Lung (tissue), 11 donors: ENCODE measurements at regions not wholly inside any gene's neighbourhood (a gene's known extent, or its start where the extent isn't known, plus 50 kb on each side); places are given as distances from the start of the nearest gene placed in this dataset.
A peak's percentile ranks its signal among the peaks of the same experiment; 100 is the strongest.

ENCODE experiments used
- ATAC-seq: fragments of 200-7000 bp; cut with Tn5 transposase; one replicate; pipeline ENCODE4 v1.9.1; 2020; ENCODE audit warnings: moderate number of reproducible peaks; ENCODE audit not compliant: insufficient read depth, low FRiP score
- DNase-seq, 3 donors: peaks; one replicate each; pipeline ENCODE4 v3.0.0-alpha.2; 2013 to 2017
- H3K27ac ChIP-seq, 2 donors: one replicate each; pipeline ENCODE4 v1.5.1; 2013; ENCODE audit warnings: mild to moderate bottlenecking in 2 of 2, moderate library complexity in 2 of 2, control low read depth in 1 of 2, inconsistent platforms in 1 of 2, low read depth in 1 of 2, low read length in 1 of 2
- H3K27me3 ChIP-seq, 3 donors: one replicate each; pipeline ENCODE4 v1.5.1; 2013; ENCODE audit warnings: low read length in 2 of 3; ENCODE audit not compliant: control insufficient read depth in 3 of 3, insufficient read depth in 3 of 3
- H3K36me3 ChIP-seq, 4 donors: one replicate each; pipeline ENCODE4 v1.5.1; 2013; ENCODE audit warnings: low read length in 4 of 4, mild to moderate bottlenecking in 1 of 4, moderate library complexity in 1 of 4; ENCODE audit not compliant: control insufficient read depth in 4 of 4, insufficient read depth in 4 of 4
- H3K4me1 ChIP-seq, 5 donors: one replicate each; pipeline ENCODE4 v1.5.1; 2013; ENCODE audit warnings: low read length in 5 of 5, mild to moderate bottlenecking in 2 of 5, moderate library complexity in 1 of 5; ENCODE audit not compliant: control insufficient read depth in 5 of 5, insufficient read depth in 5 of 5
- H3K4me3 ChIP-seq: one replicate; pipeline ENCODE4 v1.5.1; 2013; ENCODE audit warnings: mild to moderate bottlenecking, control low read depth, moderate library complexity
- H3K9ac ChIP-seq, 2 donors: one replicate each; pipeline ENCODE4 v1.5.1; 2013; ENCODE audit warnings: low read length in 2 of 2, control low read depth in 1 of 2; ENCODE audit not compliant: insufficient read depth in 1 of 2
- H3K9me3 ChIP-seq, 4 donors: one replicate each; pipeline ENCODE4 v1.5.1; 2013; ENCODE audit warnings: low read length in 3 of 4, mild to moderate bottlenecking in 1 of 4, moderate library complexity in 1 of 4; ENCODE audit not compliant: control insufficient read depth in 4 of 4, insufficient read depth in 3 of 4
- WGBS, 2 donors: extraction: QIAGEN DNeasy Blood & Tissue Kit; methylation state at CpG; one replicate each; pipeline ENCODE4 v1.1.7; 2013; 5-methylcytosine and 5-hydroxymethylcytosine counted together
- TF ChIP-seq, protein P1 (sequence below): IDR thresholded peaks from 2 replicates; pipeline ENCODE4 v1.5.1; 2012; ENCODE audit warnings: mild to moderate bottlenecking; ENCODE audit errors: control extremely low read depth, extremely low read depth
- donor health status: control.
- donor health status: control.
- donor health status: Bipolar disorder and iron deficiency.
- donor health status: healthy.
- donor health status: DM: yes; HTN: yes; CAD: no.

DNA sequence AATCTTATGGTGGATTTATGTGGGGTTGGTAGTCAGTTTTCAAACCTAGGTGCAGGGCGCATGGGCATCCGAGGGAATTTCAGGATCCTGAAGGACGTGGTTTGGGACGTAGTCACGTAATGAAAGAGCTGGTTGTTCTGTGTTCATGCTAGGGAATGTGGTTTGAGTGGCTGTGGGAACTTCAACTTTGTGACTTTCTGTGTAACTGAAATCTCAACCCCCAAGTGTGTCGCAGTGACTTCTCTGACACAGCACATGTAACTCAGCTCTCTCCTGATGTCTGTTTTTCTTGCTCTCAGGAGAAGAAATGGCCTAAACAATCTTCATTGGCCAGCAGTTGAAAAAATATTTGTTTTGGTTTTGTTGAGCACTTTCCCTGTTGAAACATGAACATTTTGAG, 199.0 kb downstream of the PTEN start:
- ATAC-seq = no peak
- Histone ChIP-seq H3K27me3 (no peaks in the 10 kb centered on the region), H3K4me1 (peaks cover 8 to 48% (median 27%) of the 10 kb centered on the region in 5 donors), H3K9me3 (no peaks in the 10 kb centered on the region), H3K36me3 (no peaks in the 10 kb centered on the region), H3K9ac (no peak overlapping the region), H3K27ac (peak overlapping the region; percentile 11 to 84), H3K4me3 (no peak overlapping the region)
- TF ChIP-seq, protein P1, sequence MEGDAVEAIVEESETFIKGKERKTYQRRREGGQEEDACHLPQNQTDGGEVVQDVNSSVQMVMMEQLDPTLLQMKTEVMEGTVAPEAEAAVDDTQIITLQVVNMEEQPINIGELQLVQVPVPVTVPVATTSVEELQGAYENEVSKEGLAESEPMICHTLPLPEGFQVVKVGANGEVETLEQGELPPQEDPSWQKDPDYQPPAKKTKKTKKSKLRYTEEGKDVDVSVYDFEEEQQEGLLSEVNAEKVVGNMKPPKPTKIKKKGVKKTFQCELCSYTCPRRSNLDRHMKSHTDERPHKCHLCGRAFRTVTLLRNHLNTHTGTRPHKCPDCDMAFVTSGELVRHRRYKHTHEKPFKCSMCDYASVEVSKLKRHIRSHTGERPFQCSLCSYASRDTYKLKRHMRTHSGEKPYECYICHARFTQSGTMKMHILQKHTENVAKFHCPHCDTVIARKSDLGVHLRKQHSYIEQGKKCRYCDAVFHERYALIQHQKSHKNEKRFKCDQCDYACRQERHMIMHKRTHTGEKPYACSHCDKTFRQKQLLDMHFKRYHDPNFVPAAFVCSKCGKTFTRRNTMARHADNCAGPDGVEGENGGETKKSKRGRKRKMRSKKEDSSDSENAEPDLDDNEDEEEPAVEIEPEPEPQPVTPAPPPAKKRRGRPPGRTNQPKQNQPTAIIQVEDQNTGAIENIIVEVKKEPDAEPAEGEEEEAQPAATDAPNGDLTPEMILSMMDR = no peak
- DNase-seq = peak in 2 of 3 donors; percentile 57 to 82
- 27 to 35% methylated on average over 6 of the region's 6 CpGs for WGBS, 2 donors

DNA sequence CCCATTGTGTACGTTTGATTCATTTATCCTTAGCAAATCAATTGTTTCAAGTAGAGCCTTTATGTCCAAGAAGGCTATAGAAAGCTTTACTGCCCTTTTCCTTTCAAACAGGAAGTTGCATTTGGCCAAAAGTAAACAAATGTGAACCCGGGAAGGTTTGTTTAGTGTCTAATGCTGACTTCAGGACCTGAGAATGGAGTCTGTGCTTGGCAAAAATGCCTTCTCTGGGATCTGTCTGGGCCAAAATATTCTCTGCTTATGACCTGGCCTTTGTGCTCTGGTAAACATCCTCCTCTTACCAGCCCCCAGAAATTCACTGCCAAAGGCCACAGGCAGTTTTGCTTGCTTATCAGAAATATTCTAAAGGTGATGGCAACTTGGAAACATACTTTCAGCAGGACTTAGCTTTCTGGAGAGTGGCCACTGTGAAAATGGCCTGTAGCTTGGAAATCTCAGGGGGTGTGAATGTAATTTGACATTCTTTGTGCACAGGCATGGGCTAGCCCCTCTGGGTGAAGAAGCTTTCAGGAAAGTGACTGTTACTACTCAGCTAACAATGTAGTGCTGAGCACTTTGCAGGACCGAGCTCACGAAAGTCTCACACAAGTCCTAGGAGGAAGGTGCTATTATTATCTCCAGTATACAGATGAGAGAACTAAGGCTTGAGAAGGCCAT, 199.5 kb downstream of the PTEN start:
- TF ChIP-seq, protein P1 = no peak
- DNase-seq (peak; percentile 63 to 89 (median 89)), ATAC-seq (no peak)
- 31 to 52% methylated on average over 4 of the region's 4 CpGs for WGBS, 2 donors
- peaks cover 8 to 48% (median 27%) of the 10 kb centered on the region in 5 donors for H3K4me1 ChIP-seq
- peak overlapping the region; percentile 11 to 83 for H3K27ac ChIP-seq
- no peaks in the 10 kb centered on the region for H3K36me3 ChIP-seq
- H3K9ac ChIP-seq = peak overlapping the region in 1 of 2 donors; percentile 14
- H3K9me3 ChIP-seq = no peaks in the 10 kb centered on the region
- H3K27me3 ChIP-seq = no peaks in the 10 kb centered on the region
- H3K4me3 ChIP-seq = no peak overlapping the region

DNA sequence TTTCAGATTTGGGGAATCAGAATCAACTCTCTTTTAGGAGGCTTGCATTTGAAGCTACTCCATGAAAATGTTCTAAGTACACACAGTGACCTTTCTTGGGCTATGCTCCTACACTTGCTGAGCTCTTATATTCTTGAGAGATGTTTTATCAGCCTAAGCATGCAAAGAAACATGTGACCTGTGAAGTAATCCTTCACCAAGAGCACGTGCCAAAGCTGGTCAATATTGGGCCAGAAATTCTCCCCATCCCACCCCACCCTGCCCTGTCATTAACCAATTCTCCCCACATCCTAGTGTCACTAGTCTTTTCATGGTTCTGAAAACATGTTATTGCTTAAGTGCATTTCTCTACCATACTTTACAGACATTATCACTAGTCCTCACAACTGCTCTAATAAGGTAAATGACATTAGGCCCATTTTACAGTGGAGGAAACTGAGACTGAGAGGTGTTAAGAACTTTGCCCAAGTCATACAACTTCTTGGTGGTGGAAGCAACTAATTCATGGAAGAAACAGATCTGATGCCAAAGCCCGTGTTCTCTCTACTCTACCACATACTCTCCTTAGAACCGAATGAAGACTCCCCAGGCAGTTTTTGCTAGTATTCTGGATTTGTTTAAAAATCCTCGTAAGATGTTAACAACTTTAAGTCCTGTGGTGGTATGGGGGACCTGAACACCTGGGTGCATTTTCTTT, 200.6 kb downstream of the PTEN start:
- TF ChIP-seq, protein P1 = no peak
- 45 to 52% methylated on average over 4 of the region's 4 CpGs for whole genome bisulfite sequencing, 2 donors
- DNase-seq = peak; percentile 13 to 51 (median 44)
- H3K4me1 ChIP-seq = peaks cover 8 to 48% (median 27%) of the 10 kb centered on the region in 5 donors
- H3K9ac ChIP-seq = no peak overlapping the region
- H3K27me3 ChIP-seq = no peaks in the 10 kb centered on the region
- H3K36me3 ChIP-seq = no peaks in the 10 kb centered on the region
- no peak overlapping the region for H3K27ac ChIP-seq
- no peak overlapping the region for H3K4me3 ChIP-seq
- no peaks in the 10 kb centered on the region for H3K9me3 ChIP-seq
- ATAC-seq = no peak
